GM11168 (cell line): ENCODE measurements at regions not wholly inside any gene's neighbourhood (a gene's known extent, or its start where the extent isn't known, plus 50 kb on each side); places are given as distances from the start of the nearest gene placed in this dataset.
"Not testable (repeated sequence)": the region's sequence is repeated elsewhere in the genome, so short reads cannot be mapped to it uniquely, and the experiment has no call there.

Source experiments
- in situ Hi-C: fragments of 300-500 bp; cut with MboI; formaldehyde crosslinking; loops from one replicate; pipeline ENCODE4 v1.12.0; 2022; ENCODE audit warnings: low sequenced_read_pairs; ENCODE audit not compliant: unreplicated experiment

DNA sequence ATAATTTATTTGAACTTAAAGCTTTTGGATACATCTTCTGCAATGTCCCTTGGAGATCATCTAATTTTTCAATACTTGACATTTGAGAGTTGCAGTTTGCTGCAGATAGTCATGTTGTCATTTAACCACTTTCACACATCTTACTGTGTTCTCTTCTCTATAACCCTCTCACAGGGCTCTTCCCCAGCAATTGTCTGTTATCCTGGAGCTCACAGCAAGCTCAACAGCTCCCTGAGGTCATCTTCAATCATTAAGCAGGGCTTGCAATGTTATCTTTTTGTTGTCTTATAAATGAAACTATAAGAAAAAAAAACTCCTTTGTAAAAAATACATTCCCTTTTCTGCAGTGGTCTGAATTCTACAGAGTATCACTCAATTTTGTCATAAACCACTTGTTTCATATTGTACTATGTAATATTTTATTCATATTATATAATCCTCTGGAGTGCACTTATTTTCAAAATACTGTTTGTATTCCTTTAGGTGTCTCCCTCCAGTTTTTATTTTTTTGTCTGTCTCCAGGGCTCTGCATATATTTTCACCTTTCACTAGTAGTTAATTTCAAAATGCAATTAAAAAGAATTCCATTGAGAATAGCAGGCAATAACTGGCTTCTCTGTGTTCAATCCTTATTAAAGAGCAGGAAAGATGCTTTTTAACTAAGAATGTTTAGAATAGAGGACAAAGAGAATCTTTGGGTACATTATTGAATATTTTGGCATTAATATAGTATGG is 106.3 kb upstream of the ARSJ start:
- in situ Hi-C loops = no loop called here

DNA sequence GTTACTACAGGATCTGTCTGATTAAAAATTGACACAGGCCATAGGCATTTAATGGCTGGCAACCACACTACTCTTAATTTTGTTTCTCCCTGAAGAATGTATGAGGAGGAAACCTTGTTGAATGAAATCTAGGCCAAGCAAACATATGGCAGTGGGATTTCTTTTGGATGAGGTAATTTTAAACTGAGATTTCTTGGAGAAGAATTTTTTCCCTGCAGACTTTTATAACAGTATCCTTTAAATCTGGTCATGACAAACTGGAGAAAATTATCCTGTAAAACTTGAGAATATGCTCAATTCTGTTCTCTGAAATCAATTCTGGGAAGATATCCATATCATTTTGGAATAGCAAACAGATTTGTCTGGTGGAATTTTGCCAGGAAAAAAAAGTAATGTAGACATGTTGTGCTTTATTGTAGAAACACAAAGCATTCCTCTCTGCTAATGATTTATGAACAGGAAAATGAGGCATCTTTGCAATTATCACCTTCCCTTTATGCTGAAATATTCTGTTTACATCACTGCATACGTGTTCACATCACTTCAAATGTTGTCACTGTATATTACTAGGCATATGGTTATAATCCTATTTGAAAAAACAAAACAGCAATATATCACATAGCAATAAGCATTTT is 108.3 kb upstream of the ARSJ start:
- in situ Hi-C loops = no loop called here

DNA sequence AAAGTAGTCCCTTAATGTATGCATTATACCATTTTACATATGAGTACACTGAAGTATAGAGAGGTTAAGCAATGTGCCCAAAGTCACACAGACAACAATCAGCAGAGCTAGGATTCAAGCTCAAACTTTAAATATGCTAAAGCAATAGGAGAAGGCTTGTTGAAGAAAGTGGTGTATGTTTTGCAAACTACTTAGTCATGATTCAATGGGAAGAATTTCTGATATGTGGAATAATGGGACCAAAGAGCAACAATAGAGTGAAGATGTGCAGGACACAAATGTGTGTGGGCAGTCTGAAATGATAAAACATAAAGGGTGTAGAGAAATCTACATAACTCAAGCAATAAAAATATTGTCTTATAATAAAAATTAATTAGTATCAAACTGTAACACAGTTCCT is 109.0 kb upstream of the ARSJ start:
- in situ Hi-C loops = no loop called here

DNA sequence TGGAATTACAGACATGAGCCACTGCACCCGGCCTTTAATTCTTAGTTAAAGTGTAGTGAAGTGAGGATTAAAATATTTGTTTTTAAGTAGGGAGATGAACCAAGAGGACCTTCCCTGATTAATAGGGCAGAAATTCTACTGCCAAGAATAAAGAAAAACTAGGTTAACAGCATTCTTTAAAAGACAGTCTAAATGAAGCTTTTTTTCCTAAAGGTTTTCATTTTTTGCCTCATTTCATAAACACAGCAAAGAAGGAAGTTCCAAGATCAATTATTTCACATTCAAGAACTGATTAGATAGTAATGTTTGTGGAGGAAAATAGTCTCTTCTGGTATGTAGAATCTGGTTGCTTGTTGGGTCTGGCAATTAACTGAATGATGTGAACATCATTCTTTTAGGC is 112.1 kb upstream of the ARSJ start:
- in situ Hi-C loops = no loop called here

DNA sequence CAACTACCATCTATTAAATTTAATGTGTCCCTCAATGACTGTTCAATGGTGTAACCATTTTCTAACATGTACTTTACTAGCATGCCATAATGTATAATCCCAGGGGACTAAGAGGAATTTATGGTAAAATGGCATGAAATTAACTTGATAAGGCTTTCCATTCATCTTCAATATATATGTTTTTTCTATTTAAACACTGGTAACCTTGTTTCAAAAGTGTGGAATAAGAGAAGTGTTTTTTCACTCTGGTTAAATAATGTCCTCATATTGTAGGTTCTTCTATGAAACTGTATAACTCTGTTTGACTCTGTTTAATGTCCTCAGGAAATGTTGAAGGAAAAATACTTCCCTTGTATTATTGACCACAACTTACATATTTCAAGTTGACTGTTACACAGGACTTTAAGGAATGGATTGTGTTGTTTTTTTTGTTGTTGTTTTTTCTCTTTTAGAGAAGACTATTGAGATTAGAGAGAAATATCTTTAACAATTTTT is 113.8 kb upstream of the ARSJ start:
- in situ Hi-C loops = no loop called here

DNA sequence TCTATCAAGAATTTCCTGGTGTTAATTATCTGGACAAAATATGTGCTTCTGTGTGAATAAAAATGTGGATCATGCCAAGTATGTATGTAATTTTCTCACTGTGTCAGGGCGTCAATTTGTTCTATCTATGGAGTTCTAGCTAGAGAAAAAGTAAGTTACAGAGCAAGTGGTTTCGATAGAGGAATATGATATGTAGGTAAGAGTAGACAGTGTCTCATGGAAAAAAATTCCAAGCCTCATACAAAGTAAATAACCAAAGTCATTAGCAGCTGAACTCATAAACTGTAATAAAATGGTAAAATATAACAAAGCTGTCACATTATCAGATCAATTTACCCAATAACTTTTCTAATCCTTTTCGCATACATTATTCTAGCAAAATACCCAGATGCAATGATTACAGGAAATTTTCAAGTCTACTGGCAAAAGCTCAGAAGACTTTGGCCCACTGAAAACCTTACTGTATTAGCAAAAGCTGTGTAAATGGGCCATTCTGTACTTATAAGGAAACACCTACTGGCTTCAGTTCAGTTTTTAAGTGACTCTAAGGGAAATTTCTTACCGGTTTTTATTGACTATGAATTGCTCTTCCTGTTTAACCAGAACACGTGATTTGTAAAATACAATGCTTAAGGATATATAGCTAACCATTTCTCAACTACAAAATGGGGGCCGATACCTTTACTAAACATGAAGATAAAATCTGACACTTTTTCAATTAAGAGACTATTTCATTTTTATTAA is 121.0 kb upstream of the ARSJ start:
- in situ Hi-C loops = no loop called here

DNA sequence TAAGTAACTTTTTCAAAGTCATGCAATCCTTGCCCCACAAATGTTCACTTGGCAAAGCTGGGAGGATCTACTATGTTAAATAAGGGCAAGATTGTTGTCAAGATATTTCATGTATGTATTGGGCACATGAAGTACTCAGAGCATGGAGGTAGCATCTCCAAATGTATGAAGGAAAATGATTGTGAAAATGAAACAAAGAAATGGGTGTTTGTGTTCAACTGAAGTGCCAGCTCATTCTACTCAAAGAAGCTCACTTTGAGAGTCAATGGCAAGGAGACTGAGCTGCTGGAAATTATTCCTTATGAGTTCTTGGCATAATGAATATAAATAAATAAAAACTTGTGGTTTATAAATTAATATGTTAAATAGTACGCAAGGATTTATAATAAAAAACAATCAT is 124.5 kb upstream of the ARSJ start:
- in situ Hi-C loops = no loop called here

DNA sequence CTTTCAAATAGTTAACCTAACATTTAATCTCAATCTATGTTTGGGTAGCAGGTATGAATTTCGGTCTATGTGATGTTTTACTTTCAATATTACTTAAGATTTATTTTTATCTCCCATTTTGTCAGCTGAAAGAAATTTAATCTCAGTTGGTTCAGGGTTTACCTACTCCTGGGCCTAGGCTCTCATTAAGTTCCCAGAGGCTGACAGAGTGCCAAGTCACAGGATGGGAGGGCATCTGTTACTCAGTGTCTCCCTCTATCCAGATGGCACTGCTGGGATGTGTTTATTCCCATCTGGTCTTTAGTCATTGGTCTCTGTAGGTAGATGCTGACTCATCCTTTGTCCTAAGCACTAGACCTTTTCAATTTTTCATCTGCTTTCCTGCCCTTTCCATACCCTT is 129.4 kb upstream of the ARSJ start:
- in situ Hi-C loops = no loop called here

DNA sequence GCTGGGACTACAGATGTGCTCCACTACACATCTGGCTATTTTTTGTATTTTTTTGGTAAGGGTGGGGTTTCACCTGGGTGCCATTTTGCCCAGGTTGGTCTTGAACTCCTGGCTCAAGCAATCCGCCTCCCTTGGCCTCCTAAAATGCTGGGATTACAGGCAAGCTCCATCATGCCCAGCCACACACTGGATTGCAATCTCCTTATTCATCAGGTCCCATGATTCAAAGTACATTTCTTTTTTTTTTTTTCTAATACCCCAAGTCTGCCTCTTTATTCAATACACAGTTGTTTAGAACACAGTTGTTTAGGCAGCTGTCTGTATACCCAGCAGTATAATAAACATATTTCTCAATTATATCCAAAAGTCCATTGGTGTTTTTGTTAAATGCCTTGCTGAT is 130.3 kb upstream of the ARSJ start:
- in situ Hi-C loops = no loop called here

DNA sequence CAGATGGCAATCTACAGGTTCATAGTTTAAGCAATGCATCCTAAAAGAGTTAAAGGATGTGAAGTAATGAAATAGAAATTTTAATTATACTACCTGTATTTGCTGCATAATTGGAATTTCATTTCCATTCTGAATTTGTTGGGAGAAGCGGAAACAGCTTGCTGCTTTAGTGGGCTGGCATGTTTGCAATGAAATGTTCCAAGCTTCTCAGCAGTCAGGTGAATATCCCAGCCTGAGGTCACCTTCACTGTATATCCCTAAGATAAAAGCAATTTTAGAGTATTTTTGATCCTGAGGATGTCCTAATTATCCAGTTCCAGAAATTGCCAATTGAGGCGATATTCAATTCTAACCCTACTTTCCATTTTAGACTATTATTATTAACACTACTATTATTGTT is 136.1 kb upstream of the ARSJ start:
- in situ Hi-C loops = no loop called here

DNA sequence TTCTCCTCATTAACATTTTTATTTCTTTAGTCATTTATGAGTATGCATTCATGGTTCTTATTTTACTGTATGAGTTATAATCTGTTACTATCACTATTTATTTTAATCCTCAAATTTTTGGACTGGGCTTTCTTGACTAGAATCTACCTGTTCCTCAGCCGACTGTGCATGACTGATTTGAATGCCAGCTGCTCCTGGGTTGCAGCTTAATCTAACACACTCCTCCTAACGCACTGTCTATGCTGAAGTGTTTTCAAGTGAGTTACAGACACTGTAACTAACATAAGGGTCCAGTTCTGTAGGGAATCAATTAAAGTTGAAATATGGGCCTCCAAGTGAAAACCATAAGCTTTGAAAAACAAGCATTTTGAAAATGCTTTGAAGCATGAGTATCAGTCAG is 137.4 kb upstream of the ARSJ start:
- in situ Hi-C loops = no loop called here

DNA sequence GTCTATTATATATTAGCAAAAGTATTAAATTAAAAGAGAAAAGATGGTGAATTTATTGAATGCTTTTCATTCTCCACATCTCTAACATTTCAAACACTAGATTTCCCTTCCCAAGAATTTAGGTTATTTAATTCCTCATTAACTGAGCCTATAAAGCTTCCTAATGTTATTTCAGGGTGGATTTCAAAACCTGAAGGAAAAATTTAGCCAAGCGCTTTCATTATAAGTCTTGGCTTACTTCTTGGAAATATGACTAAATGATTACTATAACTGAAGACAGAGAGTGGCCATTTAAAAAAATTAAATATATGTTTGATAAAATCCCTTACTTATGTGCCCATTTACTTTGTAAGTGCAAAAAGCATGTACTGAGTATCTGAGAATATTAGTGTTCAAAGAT is 141.8 kb upstream of the ARSJ start:
- in situ Hi-C loops = no loop called here

DNA sequence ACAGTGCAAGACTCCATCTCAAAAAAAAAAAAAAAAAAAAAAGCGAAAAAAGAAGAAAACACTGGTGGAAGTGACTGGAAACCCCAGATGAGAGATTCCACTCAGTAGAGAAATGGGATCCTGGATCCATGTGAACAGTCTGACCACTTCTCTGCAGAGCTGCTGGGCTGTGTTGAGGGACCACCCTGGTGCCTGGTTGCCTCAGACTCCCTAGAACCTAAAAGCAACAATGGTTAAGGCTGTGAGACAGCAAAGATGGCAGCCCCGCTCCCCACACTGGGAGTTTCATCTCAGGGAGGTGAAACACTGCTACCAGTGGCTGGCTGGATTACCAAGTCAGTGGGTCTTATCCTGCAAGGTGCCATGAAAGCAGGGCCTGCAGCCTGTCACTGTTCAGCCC is 152.8 kb upstream of the ARSJ start:
- in situ Hi-C loops = no loop called here

DNA sequence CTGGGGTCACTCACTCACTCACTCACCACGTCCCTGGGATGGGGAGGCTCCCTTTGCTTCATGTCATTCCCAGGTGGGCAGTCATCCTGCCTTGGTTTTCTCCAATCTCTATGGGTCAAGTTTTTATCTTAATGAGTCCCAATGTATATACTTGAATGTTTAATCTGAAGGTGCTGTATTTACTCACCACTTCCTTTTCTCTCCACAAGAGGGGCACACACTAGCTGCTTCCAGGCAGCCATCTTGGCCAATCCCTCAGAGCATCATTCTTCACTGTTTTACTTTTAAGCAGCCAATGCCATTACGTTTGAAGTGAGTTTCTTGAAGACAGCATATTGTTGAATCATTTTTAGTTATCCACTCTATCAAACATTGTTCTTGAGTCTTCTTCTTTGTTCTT is 153.4 kb upstream of the ARSJ start:
- in situ Hi-C loops = no loop called here

DNA sequence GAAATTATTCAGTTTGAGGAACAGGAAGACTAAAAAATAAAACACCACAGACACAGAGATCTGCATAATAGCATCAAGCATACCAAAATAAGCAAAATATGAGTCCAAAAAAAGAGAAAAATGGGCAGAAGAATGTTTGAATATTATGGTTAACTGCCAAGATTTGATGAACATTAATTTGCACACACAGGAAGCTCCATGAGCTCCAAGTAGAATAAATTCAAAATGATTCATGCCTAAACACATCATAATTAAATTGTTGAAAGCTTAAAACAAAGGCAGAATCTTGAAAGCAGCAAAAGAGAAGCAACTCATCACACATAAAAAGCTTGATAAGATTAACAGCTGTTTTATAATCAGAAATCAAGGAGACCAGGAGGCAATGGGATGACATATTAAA is 156.6 kb upstream of the ARSJ start:
- in situ Hi-C loops = no loop called here

DNA sequence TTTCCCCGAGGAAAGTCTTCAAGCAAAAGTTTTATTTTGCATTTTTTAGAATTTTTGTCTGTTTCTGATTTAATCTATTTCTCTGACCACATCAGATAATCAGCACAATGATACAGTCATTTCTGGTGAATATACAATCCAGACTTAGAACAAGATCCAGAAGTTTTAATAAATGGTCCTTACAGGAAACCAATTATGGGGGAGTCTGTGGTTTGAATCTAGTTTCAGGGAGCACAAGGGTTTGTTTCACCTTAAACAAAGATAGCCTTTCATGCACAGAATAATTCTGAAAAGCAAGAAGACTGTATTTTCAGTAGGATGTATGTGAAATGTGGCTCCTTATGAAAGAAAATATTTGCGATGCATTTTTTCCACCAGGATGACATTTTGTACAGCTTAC is 158.5 kb upstream of the ARSJ start:
- in situ Hi-C loops = no loop called here

DNA sequence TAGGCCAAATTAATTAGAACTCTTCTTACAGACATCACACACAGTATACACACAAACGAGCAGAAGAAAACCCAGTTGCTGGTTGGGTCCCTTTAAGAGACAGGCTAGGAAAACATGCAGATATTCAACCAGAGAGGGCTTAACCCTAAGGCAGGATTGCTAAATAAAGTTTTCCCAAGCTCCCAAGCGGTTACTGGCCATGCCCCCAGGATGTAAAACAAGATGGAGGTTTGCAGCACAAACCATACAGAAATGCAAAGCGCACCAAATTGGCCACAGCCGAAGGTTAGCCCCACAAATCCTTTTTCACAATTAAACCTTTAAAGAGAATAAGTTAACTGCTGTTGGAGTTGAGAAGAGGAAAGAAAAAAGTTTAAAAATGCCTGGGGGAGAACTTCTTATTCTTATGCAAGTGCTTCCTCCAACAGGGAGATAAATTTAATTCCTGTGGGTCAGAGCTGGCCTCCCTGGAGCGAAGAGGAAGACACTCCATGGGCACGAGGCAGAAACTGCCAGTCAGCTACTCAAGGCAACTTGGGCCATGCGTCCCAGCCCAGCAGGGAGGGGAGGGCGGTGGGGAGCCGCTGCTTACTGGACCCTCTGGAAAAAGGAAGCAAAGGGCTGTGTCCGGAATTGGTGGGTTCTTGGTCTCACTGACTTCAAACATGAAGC is 167.6 kb upstream of the ARSJ start:
- in situ Hi-C loops = no loop called here

DNA sequence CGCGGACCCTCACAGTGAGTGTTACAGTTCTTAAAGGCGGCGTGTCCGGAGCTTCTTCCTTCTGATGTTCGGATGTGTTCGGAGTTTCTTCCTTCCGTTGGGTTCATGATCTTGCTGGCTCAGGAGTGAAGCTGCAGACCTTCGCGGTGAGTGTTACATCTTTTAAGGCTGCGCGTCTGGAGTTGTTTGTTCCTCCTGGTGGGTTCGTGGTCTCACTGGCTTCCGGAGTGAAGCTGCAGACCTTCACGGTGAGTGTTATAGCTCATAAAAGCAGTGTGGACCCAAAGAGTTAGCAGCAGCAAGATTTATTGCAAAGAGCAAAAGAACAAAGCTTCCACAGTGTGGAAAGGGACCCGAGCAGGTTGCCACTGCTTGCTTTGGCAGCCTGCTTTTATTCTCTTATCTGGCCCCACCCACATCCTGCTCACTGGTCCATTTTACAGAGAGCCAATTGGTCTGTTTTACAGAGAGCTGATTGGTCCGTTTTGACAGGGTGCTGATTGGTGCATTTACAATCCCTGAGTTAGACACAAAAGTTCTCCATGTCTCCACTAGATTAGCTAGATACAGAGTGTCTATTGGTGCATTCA is 168.3 kb upstream of the ARSJ start:
- in situ Hi-C loops = not testable (repeated sequence)

DNA sequence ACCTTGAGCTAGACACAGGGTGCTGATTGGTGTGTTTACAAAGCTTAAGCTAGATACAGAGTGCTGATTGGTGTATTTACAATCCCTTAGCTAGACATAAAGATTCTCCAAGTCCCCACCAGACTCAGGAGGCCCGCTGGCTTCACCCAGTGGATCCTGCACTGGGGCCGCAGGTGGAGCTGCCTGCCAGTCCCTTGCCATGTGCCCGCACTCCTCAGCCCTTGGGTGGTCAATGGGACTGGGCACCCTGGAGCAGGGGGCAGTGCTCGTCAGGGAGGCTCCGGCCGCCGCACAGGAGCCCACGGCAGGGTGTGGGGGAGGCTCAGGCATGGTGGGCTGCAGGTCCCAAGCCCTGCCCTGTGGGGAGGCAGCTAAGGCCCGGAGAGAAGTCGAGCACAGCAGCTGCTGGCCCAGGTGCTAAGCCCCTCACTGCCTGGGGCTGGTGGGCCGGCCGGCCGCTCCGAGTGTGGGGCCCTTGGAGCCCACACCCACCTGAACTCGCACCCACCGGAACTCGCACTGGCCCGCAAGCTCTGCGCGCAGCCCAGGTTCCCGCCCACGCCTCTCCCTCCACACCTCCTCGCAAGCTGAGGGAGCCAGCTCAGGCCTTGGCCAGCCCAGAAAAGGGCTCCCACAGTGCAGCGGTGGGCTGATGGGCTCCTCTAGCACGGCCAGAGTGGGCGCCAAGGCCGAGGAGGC is 169.1 kb upstream of the ARSJ start:
- in situ Hi-C loops = not testable (repeated sequence)

DNA sequence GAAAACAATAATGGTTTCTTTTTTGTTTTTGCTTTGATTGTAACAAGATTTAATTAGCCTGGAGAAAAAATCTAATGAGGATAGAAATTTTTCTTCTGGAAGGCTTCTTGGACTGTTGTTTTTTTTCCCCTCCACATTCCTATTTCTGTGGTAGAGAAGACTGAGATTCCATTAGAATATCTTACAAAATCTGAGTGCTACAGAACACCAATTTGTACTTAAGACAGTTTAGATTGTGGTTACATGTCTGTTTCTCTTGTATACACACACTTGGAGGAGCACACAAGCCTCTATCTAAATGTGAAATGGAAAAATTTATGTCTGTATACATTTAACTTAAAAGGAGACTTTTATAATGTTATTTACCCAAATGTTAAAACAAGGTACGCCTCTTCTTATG is 176.9 kb upstream of the ARSJ start:
- in situ Hi-C loops = no loop called here
